Glutamatergic neuron (in vitro differentiated cells): ENCODE measurements at regions not wholly inside any gene's neighbourhood (a gene's known extent, or its start where the extent isn't known, plus 50 kb on each side); places are given as distances from the start of the nearest gene placed in this dataset.

Experiments used
- DNase-seq: peaks from one replicate; pipeline ENCODE4 v3.0.0; 2022
- H3K27ac Mint-ChIP-seq: one replicate; pipeline ENCODE4 v1.8.0; 2020; ENCODE audit warnings: mild to moderate bottlenecking, mixed read lengths, inconsistent platforms; ENCODE audit not compliant: unreplicated experiment
- H3K27me3 Mint-ChIP-seq: one replicate; pipeline ENCODE4 v1.8.0; 2020; ENCODE audit warnings: mild to moderate bottlenecking, moderate library complexity, mixed read lengths, inconsistent platforms; ENCODE audit not compliant: unreplicated experiment
- H3K36me3 Mint-ChIP-seq: one replicate; pipeline ENCODE4 v1.8.0; 2020; ENCODE audit warnings: mild to moderate bottlenecking, mixed read lengths, inconsistent platforms; ENCODE audit not compliant: unreplicated experiment
- H3K4me1 Mint-ChIP-seq: one replicate; pipeline ENCODE4 v1.8.0; 2020; ENCODE audit warnings: mild to moderate bottlenecking, low read depth, mixed read lengths, inconsistent platforms; ENCODE audit not compliant: unreplicated experiment
- H3K4me3 Mint-ChIP-seq: one replicate; pipeline ENCODE4 v1.8.0; 2020; ENCODE audit warnings: mild to moderate bottlenecking, mixed read lengths, inconsistent platforms; ENCODE audit not compliant: unreplicated experiment
- H3K9me3 Mint-ChIP-seq: one replicate; pipeline ENCODE4 v1.8.0; 2020; ENCODE audit warnings: mild to moderate bottlenecking, moderate library complexity, mixed read lengths, inconsistent platforms; ENCODE audit not compliant: unreplicated experiment
- CTCF ChIP-seq: fragments of 200-600 bp; sonication (generic); IDR thresholded peaks from one replicate; pipeline ENCODE4 v1.5.0; 2021; ENCODE audit not compliant: partially characterized antibody, unreplicated experiment

GRCh38 chr2:59655809-59656208, 897.6 kb downstream of the BCL11A start:
- H3K27me3 Mint-ChIP-seq, result no peaks in the 10 kb centered on the region
- no peak overlapping the region for H3K27ac Mint-ChIP-seq
- H3K9me3 Mint-ChIP-seq, result no peaks in the 10 kb centered on the region
- TF ChIP-seq CTCF, result no peak
- no peaks in the 10 kb centered on the region for H3K4me1 Mint-ChIP-seq
- H3K36me3 Mint-ChIP-seq, result no peaks in the 10 kb centered on the region
- H3K4me3 Mint-ChIP-seq, result no peak overlapping the region
- no peak for DNase-seq

GRCh38 chr2:59654710-59655109, 898.7 kb downstream of the BCL11A start:
- no peak for TF ChIP-seq CTCF
- no peak overlapping the region for H3K27ac Mint-ChIP-seq
- no peaks in the 10 kb centered on the region for H3K4me1 Mint-ChIP-seq
- no peaks in the 10 kb centered on the region for H3K36me3 Mint-ChIP-seq
- no peaks in the 10 kb centered on the region for H3K9me3 Mint-ChIP-seq
- no peak overlapping the region for H3K4me3 Mint-ChIP-seq
- H3K27me3 Mint-ChIP-seq, result no peaks in the 10 kb centered on the region
- DNase-seq, result no peak

- no peaks in the 10 kb centered on the region for H3K27me3 Mint-ChIP-seq
- H3K4me1 Mint-ChIP-seq, result no peaks in the 10 kb centered on the region
- no peak for TF ChIP-seq CTCF
- H3K36me3 Mint-ChIP-seq, result no peaks in the 10 kb centered on the region
- no peak for DNase-seq
- H3K4me3 Mint-ChIP-seq, result no peak overlapping the region
- no peak overlapping the region for H3K27ac Mint-ChIP-seq
- H3K9me3 Mint-ChIP-seq, result no peaks in the 10 kb centered on the region
Measured at GRCh38 chr2:59653164-59653563, 900.3 kb downstream of the BCL11A start.

- Mint-ChIP-seq H3K4me1 (no peaks in the 10 kb centered on the region), H3K4me3 (no peak overlapping the region), H3K9me3 (no peaks in the 10 kb centered on the region), H3K27ac (no peak overlapping the region), H3K27me3 (no peaks in the 10 kb centered on the region), H3K36me3 (no peaks in the 10 kb centered on the region)
- no peak for TF ChIP-seq CTCF
- DNase-seq, result no peak
Measured at GRCh38 chr2:59630789-59631188, 922.7 kb downstream of the BCL11A start.

- TF ChIP-seq CTCF, result no peak
- no peaks in the 10 kb centered on the region for H3K36me3 Mint-ChIP-seq
- H3K9me3 Mint-ChIP-seq, result no peaks in the 10 kb centered on the region
- no peak for DNase-seq
- H3K4me3 Mint-ChIP-seq, result no peak overlapping the region
- no peak overlapping the region for H3K27ac Mint-ChIP-seq
- H3K4me1 Mint-ChIP-seq, result peaks cover 3% of the 10 kb centered on the region
- no peaks in the 10 kb centered on the region for H3K27me3 Mint-ChIP-seq
Measured at GRCh38 chr2:59627599-59627998, 925.9 kb downstream of the BCL11A start.
